ENCODE measurements at regions not wholly inside any gene's neighbourhood (a gene's known extent, or its start where the extent isn't known, plus 50 kb on each side); places are given as distances from the start of the nearest gene placed in this dataset.

DNA sequence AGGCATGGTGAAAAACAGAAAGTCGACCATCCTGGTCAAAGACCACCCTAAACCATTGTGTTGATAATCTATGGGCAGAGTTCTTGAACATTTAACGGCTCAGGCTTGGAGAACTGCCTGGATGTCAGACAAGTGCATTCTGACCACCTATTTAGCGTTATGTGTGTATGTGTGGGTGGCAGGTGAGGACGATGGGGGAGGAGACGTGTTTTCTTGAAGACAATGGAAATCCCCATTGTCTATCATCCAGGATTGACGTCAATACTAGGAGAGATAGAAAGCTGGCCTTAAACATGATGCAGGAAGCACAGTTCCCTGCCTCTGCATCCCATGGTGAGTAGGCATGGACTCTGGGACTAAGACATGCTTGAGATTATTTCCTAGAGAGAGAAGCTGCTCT is 157.4 kb upstream of the MAF start:
- DNase-seq (ENCODE audit: low spot score): no peak

DNA sequence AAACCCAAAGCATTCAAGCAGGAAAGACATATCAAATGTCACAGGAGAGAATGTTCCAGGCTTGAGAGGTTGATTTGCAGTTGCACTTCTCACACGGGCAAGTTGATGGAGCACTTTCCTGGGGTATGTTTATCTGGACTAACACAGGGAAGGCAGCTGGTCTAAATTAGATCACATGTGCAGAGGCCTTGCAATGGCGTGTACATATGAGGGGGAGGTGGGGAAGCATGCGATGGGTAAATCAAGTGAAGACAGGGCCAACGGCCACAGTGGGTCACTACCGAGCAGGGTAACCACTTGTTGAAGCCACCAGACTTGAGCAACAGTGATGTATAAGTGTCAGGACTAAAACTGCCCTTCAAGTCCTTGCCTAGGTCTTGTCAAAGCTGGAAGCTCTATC is 156.6 kb upstream of the MAF start:
- no peak for DNase-seq (ENCODE audit: low spot score)

DNA sequence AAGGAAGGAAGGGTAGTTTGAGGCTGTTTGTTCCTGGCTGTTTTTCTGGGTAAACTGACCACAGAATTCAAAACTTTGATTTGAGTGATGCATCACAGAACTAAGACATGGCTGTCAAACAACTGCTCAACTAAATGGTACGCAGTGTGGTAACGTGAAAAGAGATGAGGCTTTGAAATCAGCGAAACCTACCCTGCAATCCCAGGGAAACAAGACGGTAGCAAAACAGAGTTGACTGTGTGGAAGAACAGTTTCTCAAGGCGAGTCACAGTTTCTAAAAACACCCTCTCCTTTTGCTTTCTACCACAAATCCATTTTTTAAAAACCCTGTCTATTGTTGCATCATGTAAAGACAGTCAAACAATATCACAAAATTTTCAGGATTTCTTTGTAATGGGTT is 156.0 kb upstream of the MAF start:
- DNase-seq (ENCODE audit: low spot score): no peak

DNA sequence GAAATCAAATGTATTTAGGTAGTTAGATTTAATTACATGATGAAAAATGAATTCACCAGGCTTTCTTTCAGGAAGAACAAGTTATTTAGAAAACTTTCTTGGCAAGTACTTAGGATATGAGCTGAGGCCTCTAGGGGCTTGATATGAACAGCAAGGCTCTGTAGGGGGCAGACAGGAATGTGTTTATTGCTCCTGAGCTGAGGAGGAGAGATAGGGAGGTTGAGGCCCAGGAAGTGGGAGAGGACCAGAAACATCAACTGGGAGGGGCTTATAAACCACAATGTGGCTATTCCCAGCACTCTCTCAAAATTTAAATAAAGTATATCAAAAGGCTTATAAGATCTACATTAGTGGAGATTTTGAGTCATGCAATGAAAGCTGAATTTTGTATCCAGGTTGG is 154.0 kb upstream of the MAF start:
- no peak for DNase-seq (ENCODE audit: low spot score)

DNA sequence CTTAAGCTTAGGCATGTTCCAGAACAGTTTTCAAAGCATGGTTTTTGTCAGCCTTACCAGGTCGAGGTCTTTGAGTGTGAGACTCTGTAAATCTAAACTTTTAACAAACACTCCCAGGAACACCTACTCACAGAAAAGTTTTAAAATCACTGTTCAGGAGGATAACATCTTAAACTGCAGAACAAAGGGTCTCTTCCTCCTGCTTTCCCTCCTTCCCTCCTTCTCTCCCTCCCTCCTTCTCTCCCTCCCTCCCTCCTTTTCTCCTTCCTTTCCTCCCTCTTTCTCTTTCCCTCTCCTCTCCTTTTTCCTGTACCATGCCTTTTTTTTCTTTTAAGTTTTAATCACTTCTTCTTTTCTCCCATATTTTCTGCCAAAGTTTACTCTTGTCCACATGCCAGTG is 153.5 kb upstream of the MAF start:
- DNase-seq (ENCODE audit: low spot score): no peak

DNA sequence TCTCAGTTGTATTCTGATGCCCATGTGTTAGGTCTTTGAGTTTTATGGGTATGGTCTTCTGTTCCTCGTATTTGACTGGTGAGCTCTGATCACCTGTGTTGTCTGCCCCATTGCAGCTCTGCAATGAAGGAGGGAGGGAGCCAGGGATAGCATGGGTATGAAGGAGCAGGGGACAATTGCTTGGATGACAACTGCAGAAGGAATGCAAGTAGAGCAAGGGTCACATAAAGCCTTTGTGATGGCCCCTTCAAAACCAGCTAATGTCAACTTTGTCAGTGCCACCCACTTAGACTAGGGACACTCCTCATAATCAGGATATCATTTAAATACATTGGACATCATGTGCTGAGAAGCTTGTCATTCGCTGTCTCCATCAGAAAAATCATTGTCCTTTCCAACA is 152.7 kb upstream of the MAF start:
- no peak for DNase-seq (ENCODE audit: low spot score)

DNA sequence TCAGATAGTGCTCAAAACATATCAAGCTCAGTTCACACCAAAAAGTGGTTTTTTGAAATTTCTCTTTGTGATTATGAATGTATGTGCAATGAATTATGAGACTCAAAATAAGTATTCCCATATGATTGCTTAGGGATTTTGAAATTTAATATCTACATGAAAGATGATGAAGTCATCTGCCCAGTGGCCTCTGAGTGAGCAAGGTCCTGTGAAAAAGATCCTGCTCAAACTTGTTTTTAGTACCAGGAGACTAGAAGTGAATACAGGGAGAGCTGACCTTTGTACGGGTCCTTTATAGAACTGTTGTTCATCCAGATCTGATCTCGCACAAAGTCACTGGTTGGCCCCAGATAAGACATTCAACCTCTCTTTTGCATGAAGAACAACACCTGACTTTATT is 151.9 kb upstream of the MAF start:
- no peak for DNase-seq (ENCODE audit: low spot score)

DNA sequence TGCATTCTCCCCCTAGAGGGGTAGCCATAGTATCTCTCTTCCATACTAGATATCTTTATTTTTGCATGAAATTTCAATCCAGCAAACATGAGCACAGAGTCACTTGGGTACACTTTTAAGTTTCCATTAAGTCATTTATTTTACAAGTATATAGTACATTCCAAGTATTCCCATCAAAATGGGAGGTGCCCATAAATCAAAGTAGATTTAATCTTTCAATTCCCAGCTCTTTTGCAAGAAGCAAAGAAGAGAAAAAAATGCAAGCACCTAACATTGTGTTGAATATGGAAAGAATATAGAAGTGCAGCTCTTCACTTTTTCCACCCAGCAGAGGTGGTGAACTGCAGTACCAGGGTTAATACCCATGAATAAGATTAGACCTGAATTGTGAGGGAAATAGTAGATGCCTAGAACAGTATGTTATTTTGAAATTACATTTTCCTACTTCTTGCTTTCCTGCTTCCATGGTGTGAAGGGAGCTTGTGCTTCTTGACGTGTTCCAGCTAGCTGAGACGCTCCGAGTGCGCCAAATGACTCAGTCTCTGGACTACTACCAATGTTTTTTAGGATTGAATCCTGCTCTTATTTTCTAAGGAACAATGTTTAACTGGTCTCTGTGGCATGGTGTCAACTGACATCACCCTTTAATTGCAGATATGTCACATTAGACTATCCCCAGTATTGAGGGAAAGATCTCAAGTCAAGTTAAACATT is 151.1 kb upstream of the MAF start:
- DNase-seq (ENCODE audit: low spot score): peak; percentile 70

DNA sequence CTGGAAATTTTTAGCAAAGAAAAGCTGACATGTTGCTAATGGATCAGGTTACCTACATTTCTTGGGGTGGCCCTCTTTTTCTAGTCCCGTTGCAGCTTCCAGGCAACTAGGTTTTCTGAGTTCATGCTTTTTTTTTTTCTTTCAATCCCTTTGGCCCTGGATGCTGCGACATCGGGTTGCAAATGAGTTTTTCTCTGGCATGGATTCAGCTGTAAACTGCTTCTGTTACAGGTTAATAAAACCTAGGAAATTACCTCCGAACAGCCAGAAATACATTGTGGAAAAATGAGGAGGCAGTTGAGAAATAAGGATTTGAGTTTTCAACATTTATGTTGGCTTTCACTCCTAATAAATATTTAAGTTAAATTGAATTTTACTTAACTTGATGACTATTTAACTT is 149.8 kb upstream of the MAF start:
- DNase-seq (ENCODE audit: low spot score): no peak

DNA sequence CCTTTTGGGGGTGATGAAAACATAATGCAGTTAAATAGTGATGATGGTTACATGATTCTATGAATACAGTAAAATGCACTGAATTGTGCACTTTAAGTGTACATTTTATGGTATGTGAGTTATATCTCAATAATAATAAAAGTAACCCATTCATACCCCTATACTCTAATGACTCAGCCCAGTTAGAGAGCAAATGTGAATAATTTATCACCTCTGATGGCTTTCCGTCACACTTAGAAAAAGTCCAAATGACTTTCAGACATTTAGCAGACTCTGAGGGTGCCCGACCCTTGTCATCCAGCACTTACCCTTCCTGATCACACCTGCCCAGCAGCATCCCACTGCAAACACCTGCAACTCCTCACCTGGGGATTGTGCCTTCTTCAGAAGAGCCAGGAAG is 148.1 kb upstream of the MAF start:
- DNase-seq (ENCODE audit: low spot score): no peak

DNA sequence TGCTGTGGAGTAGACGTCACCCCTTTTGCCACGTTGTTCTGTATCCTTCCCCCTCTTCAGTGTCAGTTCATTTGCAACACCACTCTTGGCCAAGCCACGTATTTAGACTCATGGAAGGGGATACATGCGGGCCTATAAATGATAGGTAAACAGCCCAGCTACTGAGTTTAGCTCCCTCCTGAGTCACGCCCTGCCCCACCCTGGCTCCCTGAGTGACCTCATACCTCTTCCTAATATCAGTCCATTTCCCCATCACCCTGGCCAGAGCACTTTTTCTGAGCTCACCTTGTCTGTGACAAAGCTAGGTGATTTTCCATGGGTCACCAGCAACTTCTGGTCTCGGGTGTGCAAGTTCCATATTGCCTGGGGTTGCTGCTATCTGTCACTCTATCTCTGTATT is 147.2 kb upstream of the MAF start:
- DNase-seq (ENCODE audit: low spot score): no peak

DNA sequence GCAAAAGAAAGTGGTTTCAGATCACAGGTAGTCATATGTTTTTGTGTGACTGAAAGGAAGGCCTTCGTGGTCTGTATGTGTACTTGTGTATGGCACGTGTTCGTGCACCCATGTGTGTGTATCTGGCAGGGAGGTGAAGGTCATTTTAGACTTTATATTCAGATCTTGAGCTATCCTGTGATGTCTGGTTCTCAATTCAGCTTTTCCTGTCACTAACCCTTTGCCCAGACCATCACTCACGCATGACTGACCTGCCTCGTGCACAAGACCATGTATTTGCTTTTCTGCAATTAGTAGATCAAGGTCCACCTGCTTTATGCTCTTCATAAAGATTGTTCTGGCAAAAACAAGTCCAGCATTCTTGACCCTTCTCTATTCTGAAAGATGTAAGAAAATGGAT is 139.7 kb upstream of the MAF start:
- DNase-seq (ENCODE audit: low spot score): no peak

DNA sequence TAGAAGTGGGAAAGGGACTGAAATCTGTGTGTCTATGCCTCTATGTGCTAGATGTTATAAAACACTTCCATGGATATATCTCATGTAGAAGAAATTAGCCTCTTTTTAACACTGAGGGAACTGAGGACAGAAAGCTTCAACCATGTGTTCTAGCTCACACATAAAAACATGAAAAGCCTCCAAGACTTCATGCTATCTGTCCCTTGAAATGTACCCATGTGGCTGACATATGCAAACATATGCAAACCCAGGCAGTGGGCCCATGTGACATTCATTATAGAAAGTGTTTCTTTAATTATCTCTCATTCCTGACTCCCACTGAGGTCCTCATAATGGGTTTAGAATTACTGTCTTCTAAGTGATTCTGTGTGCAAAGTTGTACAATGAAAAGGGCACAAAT is 134.7 kb upstream of the MAF start:
- no peak for DNase-seq (ENCODE audit: low spot score)

DNA sequence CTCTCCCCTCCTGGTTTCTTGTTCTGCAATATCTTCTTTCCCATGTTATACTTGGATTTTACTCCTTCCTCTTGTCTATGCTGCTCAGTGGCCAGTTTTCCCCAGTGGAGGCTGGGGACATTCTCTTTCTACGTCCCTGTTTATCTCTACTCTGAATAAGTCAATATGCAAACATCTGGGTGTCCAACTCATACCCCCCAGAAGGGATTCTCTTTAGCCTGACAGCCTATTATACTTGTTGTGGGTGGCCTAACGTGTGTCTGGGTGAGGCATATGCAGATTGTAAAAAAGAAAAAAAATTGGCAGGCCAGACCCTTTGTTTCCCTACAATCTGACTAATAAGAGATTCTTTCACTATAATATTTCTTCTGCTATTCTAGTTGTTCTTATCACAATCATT is 134.2 kb upstream of the MAF start:
- DNase-seq (ENCODE audit: low spot score): no peak

DNA sequence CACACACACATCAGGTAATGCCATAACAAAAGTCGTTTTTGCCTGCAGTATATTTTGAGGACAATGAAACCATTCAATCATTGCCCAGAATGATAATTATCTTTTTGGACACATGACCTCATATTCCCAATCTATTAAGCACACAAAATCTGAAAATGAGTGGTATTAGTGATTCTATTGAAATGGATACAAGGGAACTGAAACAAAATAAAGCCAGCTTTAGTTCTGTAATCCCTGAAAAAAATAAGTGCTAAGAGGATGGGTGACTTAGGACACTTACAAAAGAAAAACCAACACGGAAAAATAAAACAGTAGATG is 128.3 kb upstream of the MAF start:
- DNase-seq (ENCODE audit: low spot score): no peak

DNA sequence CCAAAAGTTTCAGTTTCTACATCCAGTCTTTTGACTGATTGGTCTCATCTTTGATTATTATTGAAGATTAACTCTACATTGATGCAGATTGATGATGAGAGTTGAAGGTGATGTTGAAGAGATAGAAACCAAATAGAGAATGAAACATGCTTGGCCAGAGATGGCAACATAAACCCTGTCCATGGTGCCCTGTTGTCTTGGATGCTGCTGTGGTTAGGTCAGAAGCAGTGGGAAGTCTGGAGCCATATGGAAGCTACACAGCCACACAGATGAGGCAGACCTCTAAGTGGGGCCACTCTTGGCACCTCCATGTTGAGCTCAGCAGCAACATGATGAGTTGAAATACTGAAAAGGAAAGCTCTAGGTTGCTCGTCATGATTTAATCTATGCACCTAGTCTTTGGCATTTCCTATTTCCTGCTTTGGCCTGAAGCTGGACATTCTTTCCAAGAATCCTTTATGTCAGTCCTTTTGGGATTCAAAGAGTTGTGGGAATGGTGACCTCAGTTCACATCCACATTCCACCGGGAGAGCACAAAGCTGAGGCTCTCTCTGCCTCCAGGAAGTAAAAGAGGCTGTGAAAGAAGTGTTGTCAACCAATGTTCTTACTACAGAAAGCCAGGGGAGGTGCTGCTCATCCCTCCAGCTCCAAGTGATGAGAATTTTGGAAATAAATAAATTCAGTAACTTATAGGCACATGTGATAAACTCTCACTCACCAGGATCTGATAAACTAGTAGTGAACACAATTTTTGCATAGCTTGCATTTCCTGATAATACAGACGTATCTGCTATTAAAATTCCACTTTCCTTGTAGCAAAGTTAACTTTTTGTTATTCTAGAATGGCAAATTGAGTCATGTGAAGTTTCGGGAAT is 127.7 kb upstream of the MAF start:
- DNase-seq (ENCODE audit: low spot score): no peak

DNA sequence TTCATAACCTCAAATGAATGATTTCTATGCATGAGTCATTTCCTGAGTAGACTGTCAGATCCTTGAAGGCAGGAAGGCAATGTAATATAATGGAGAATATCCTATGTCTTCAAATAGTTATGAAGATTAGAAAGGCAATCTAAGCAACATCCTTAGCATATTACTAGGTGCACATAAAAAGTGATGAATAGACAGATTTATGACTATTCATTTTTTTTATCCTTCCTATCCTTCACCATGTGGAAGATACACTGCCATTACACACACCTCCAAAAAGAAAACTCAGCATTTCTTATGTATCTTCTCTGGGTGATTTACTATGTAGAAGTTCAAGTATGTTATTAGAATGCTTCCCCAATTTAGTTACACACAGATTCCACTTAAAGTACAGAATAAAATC is 126.4 kb upstream of the MAF start:
- DNase-seq (ENCODE audit: low spot score): no peak

DNA sequence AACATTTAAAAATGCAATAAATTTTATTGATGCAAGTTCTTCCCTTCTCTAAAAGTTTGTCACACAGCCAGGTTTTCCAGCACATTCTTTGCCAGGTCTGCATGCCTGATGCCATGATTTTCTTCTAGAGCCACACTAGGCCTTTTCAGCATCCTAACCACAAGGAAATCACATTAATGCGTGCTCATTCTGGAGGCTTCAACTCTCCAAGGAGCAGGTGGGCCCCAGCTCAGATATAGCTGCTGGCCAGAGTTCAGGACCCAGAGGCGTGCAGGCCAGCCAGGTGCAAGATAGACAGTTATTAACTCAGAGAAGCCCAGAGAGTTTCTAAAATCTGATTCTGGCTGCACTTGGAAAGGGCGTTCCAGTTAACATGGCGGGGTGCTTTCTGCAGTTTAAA is 124.5 kb upstream of the MAF start:
- DNase-seq (ENCODE audit: low spot score): no peak

DNA sequence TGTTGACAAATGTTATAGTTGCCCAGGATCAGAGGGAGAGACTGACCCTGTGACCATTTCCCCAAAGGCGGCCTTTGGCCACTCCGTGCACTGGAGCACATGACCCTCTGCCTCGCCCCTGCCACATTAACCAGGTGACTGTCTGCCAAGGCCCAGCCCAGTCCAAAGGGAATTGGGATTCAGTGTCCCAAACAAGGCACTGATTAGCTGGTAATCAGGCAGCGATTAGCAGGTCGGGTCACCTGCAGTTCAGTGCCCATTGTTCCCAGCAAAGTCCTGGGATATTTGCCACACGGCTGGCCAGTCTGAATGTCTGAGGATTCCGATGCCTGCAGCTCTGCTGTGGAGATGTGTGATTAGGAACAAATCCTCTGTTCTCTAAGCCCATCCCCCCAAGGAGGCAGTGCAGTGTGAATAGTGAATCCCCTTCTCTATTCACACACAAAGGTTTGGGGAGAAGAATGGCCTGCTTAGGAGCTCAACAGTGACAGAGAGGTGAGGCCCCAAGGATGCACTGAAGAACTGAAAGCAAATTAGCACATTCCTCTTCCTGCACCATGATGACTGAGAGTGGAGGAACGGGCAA is 123.1 kb upstream of the MAF start:
- DNase-seq (ENCODE audit: low spot score): peak; percentile 88

DNA sequence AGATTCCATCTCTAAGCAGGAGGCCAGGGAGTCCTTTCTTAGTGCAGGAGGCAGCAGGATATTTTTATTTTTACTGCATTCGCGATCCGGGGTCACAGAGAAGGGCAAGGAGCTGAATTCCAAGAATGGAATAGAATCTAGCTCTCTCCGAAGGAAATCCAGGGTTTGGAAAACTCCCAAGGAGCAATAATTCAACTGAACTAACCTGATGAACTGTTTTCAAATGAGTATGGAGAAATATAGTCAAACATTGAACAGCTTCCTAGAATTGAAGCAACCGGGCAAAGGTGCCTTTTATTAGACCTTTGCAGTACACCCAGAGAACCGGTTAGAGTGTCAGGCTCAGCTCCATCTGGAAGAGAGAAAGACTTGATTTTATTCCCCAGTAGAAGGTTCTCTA is 120.7 kb upstream of the MAF start:
- DNase-seq (ENCODE audit: low spot score): no peak

DNA sequence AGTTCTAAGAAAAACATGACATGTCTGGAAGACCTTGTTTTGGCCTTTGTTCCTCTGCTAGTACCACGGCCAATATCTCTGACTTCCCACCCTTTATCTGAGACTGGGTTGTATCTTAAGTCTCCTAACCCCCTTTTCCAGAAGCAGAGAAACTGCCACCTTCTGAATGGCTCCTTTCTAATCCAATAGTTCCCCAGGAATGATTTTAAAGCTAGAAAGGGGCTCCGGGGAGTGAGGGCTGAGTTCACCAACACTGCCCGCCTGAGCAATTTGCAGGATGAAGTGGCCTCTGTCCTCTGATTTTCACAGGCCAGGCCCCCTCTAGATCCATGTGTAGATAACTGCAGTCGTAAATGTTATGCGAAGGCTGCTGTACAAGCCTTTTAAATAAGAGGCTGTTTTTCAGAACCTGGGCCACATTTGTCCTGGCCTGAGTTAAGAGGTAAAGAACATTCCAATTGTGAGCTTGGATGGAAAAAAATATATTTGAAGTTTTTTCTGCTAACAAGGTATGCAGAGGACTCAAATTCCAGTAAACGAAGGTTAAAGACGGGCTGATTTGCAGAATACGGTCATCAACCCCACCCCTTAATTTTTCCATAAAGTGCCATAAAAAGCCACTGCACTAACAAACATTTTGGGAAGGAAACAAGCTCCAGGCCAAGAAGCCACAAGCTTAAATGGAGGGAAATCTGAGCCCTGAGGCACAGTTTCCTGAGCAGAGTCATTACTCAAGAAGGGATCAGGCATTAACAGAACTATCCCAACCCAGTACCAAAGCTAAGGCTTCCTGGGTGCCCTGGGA is 117.0 kb upstream of the MAF start:
- DNase-seq (ENCODE audit: low spot score): no peak

DNA sequence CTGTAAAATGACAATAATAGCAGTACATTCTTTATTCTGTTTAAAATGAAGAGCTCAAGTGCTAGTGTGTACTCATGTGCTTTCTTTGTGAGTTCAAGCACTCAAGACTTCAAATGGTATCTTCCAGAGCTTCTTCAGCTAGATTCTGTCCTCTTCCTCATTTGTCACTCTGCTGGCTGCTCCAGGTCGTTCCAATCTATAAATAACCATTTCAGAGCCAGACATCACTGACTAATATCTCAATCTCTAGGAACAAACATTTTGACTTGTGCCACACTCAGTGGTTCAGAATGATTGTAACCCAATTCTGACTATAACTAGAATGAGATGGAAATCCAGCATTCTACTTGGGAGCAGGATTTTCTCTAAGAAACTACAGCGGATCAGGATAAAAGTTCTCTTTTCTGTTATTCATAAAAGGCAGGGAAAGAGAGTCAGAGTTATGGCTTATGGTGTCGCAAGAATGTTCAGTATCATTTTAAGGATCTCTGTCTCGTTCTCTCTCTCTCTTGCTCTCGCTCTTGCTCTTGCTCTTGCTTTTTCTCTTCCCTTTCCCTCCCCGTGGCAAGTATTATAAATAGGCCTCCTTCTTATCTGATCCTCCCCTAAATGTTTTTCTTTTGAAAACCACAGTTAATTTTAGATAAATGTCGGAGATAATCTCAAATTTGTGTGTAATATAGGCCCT is 116.3 kb upstream of the MAF start:
- DNase-seq (ENCODE audit: low spot score): no peak
